MCF 10A (cell line): ENCODE measurements at regions not wholly inside any gene's neighbourhood (a gene's known extent, or its start where the extent isn't known, plus 50 kb on each side); places are given as distances from the start of the nearest gene placed in this dataset.

Experiments used
- BruUV-seq: library from RNA; stranded (reverse); fragments of 400-500 nt; replicated peaks from 2 replicates; lab custom pipeline; 2021; lab: Mats Ljungman, UMichigan
- CTCF ChIA-PET: fragments of 300-600 bp; sonication (Branson Sonifier 250); formaldehyde crosslinking; extraction: SDS; loops from one replicate; lab custom pipeline; 2021; ENCODE audit warnings: antibody characterized with exemption, inconsistent platforms; lab: Yijun Ruan, JAX
- POLR2A ChIA-PET: fragments of 300-600, 350-650 bp; sonication (Branson Sonifier 250); formaldehyde crosslinking; extraction: SDS; loops from one replicate; lab custom pipeline; 2020; ENCODE audit warnings: antibody characterized with exemption, inconsistent platforms; lab: Yijun Ruan, JAX
- DNase-seq: peaks from one replicate; pipeline ENCODE4 v3.0.0-alpha.2; 2018; ENCODE audit not compliant: unreplicated experiment
- H3K27ac Mint-ChIP-seq: one replicate; pipeline ENCODE4 v1.8.0; 2022; ENCODE audit warnings: mild to moderate bottlenecking, low read depth, mixed read lengths; ENCODE audit not compliant: unreplicated experiment
- H3K27me3 Mint-ChIP-seq: one replicate; pipeline ENCODE4 v1.8.0; 2022; ENCODE audit warnings: mixed read lengths; ENCODE audit not compliant: insufficient read depth, unreplicated experiment
- H3K36me3 Mint-ChIP-seq: one replicate; pipeline ENCODE4 v1.8.0; 2022; ENCODE audit warnings: mild to moderate bottlenecking, moderate library complexity, mixed read lengths; ENCODE audit not compliant: insufficient read depth, unreplicated experiment
- H3K4me1 Mint-ChIP-seq: one replicate; pipeline ENCODE4 v1.8.0; 2022; ENCODE audit warnings: mixed read lengths; ENCODE audit not compliant: insufficient read depth, unreplicated experiment
- H3K4me3 Mint-ChIP-seq: one replicate; pipeline ENCODE4 v1.8.0; 2022; ENCODE audit warnings: mild to moderate bottlenecking, moderate library complexity, mixed read lengths; ENCODE audit not compliant: unreplicated experiment
- H3K9me3 Mint-ChIP-seq: one replicate; pipeline ENCODE4 v1.8.0; 2022; ENCODE audit warnings: mixed read lengths; ENCODE audit not compliant: unreplicated experiment
- intact Hi-C: fragments of 100-400 bp; cut with micrococcal nuclease; formaldehyde crosslinking; loops from 2 replicates; pipeline ENCODE4 v1.14.1; 2022
- TF ChIP-seq, protein P1 (sequence below): fragments of 200-600 bp; IDR thresholded peaks from one replicate; pipeline ENCODE4 v1.8.0; 2022; ENCODE audit warnings: antibody characterized with exemption, mild to moderate bottlenecking; ENCODE audit not compliant: unreplicated experiment

DNA sequence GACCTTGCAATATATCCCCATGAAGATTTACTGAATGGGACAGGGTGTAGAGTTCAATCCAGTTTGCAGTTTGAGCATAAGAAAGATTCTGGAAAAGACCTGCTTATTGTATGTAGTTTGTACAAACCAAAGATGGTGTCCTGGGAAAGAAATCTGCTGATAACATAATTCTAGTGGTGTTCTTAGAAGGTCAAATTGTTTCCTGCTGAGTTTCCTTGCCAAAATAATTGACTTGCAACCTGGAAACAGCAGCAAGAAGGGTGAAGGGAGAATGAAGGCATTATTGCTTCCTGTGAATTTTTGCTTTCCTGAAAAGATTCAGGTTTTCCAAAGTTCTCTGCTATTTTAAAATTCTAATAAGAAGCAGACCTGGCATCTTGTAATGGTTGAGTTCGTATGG, 222.9 kb downstream of the KIF20B start:
- Mint-ChIP-seq H3K4me3 (no peak overlapping the region), H3K4me1 (peaks cover 43% of the 10 kb centered on the region), H3K36me3 (no peaks in the 10 kb centered on the region), H3K9me3 (peaks cover 8% of the 10 kb centered on the region), H3K27ac (no peak overlapping the region), H3K27me3 (no peaks in the 10 kb centered on the region)
- POLR2A ChIA-PET, result interaction anchor here (0.7 kb wide), 2 partner anchors 55 to 63 kb away, joined by 3 read pairs; no protein-coding TSS in a partner anchor
- CTCF ChIA-PET, result no interaction called here
- TF ChIP-seq, protein P1, sequence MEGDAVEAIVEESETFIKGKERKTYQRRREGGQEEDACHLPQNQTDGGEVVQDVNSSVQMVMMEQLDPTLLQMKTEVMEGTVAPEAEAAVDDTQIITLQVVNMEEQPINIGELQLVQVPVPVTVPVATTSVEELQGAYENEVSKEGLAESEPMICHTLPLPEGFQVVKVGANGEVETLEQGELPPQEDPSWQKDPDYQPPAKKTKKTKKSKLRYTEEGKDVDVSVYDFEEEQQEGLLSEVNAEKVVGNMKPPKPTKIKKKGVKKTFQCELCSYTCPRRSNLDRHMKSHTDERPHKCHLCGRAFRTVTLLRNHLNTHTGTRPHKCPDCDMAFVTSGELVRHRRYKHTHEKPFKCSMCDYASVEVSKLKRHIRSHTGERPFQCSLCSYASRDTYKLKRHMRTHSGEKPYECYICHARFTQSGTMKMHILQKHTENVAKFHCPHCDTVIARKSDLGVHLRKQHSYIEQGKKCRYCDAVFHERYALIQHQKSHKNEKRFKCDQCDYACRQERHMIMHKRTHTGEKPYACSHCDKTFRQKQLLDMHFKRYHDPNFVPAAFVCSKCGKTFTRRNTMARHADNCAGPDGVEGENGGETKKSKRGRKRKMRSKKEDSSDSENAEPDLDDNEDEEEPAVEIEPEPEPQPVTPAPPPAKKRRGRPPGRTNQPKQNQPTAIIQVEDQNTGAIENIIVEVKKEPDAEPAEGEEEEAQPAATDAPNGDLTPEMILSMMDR, result no peak
- no peak for DNase-seq
- no TSS peak for BruUV-seq
- intact Hi-C loops, result no loop called here

DNA sequence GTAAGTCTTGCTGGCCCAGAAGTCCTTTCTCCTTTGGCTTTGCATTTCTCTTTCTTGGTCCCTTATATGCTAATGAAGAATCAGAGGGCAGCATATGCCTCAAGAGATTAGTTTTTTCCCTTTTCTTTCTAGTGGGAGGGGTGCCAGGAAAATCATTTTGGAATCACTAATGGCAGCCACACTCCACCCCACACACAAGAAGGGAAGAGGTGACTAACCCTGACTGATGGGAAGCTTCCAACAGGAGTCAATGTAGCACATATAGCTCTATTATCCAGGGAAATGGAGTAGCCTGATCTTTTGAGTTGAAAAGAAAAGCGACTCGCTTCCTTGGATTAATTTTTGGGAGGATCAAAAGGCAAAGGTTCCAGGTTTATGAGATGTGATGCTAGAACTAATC, 225.3 kb downstream of the KIF20B start:
- ChIA-PET CTCF (no interaction called here), POLR2A (interaction anchor here (0.6 kb wide), 1 partner anchor 30 kb away, joined by 3 read pairs; no protein-coding TSS in a partner anchor)
- no peaks in the 10 kb centered on the region for H3K27me3 Mint-ChIP-seq
- DNase-seq, result no peak
- TF ChIP-seq, protein P1, result no peak
- peaks cover 8% of the 10 kb centered on the region for H3K9me3 Mint-ChIP-seq
- BruUV-seq, result no TSS peak
- H3K27ac Mint-ChIP-seq, result no peak overlapping the region
- H3K4me1 Mint-ChIP-seq, result peaks cover 30% of the 10 kb centered on the region
- intact Hi-C loops, result no loop called here
- H3K4me3 Mint-ChIP-seq, result no peak overlapping the region
- H3K36me3 Mint-ChIP-seq, result no peaks in the 10 kb centered on the region

DNA sequence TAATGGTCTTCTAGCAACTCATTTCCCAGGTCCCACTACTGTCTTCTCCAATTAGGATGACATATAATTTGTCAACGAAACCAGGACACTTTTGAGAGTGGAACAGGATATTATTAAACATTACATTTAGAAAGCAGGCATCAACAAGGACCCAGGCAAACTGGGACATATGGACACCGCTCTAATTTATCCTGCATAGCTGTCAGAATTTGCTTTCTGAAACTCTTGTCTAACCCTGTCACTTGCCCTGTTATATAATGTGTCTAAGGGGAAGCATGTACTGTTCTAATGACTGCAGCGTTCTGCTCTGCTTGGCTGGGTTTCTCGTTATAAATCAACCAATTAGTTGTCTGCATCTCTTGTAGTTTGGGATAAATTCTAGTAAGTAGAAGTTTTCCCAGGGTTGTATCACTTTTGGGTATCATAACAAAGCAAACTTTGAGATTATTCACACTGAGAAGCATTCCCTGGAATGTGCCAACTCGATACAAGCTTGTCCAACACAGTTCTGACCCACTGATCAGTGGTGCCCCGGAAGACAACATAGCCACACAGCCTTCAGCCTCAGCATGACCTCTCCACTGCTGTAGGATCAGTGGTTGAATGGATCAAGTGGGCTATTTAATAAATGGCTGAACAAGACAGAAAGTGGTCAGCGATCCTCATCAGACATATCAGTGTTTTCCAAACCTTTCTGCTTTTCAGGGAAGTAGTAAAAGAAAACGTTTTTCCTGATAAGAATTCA, 228.1 kb downstream of the KIF20B start:
- POLR2A ChIA-PET, result interaction anchor here (0.7 to 1.2 kb wide), 2 partner anchors 10 to 55 kb away, joined by 3 read pairs; no protein-coding TSS in a partner anchor
- intact Hi-C loops, result no loop called here
- CTCF ChIA-PET, result no interaction called here
- TF ChIP-seq, protein P1, result no peak
- H3K4me3 Mint-ChIP-seq, result no peak overlapping the region
- H3K4me1 Mint-ChIP-seq, result peaks cover 7% of the 10 kb centered on the region
- H3K36me3 Mint-ChIP-seq, result no peaks in the 10 kb centered on the region
- H3K27me3 Mint-ChIP-seq, result no peaks in the 10 kb centered on the region
- BruUV-seq, result no TSS peak
- DNase-seq, result no peak
- no peak overlapping the region for H3K27ac Mint-ChIP-seq
- peaks cover 8% of the 10 kb centered on the region for H3K9me3 Mint-ChIP-seq

DNA sequence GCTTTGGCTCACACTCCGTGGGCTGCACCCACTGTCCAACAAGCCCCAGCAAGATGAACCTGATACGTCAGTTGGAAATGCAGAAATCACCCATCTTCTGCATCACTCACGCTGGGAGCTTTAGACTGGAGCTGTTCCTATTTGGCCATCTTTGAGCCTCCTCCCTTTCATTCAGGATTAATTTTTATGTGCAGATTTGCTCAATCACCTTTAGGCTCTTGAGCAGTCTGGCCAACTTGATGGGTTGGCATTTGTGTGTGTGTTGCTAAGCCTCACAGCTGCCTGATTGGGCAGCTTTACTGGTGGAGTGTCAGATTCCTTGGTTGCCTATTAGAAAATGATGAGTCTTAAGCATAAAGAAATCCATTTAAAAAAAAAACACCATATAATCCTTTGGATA, 236.1 kb downstream of the KIF20B start:
- no TSS peak for BruUV-seq
- Mint-ChIP-seq H3K9me3 (no peaks in the 10 kb centered on the region), H3K4me1 (peaks cover 12% of the 10 kb centered on the region), H3K27me3 (no peaks in the 10 kb centered on the region), H3K27ac (no peak overlapping the region), H3K36me3 (no peaks in the 10 kb centered on the region), H3K4me3 (no peak overlapping the region)
- no peak for DNase-seq
- intact Hi-C loops, result no loop called here
- POLR2A ChIA-PET, result no interaction called here
- TF ChIP-seq, protein P1, result no peak
- CTCF ChIA-PET, result no interaction called here
